ENCODE measurements at regions not wholly inside any gene's neighbourhood (a gene's known extent, or its start where the extent isn't known, plus 50 kb on each side); places are given as distances from the start of the nearest gene placed in this dataset.

DNA sequence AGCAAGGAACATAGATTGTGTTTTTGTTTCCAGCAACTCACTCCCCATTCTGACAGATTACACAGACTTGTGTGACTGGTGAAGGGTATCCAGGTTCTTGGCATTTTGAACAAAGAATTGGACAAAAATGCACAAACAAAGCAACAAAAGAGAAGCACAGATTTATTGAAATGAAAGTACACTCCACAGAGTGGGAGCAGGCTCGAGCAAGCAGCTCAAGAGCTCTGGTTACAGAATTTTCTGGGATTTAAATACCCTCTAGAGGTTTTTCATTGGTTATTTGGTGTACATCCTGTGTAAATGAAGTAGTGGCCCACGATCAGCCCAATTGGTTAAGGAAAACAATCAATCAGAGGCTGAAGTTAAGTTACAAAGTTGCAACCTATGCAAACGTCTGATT lies 155.0 kb upstream of the JADE1 start:
- DNase-seq (ENCODE audit: low spot score) (no peak), ATAC-seq (ENCODE audit: low read depth) (no peak)
- H3K4me3 ChIP-seq (ENCODE audit: severe bottlenecking) = no peak overlapping the region
- H3K4me1 ChIP-seq (ENCODE audit: insufficient read depth, poor library complexity, severe bottlenecking) = no peaks in the 10 kb centered on the region
- no peaks in the 10 kb centered on the region for H3K27me3 ChIP-seq (ENCODE audit: insufficient read depth, poor library complexity, severe bottlenecking)
- no peaks in the 10 kb centered on the region for H3K9me3 ChIP-seq (ENCODE audit: severe bottlenecking)
- H3K27ac ChIP-seq (ENCODE audit: poor library complexity, severe bottlenecking) = no peak overlapping the region
- H3K36me3 ChIP-seq (ENCODE audit: low read depth) = no peaks in the 10 kb centered on the region
- TF ChIP-seq, protein P1, sequence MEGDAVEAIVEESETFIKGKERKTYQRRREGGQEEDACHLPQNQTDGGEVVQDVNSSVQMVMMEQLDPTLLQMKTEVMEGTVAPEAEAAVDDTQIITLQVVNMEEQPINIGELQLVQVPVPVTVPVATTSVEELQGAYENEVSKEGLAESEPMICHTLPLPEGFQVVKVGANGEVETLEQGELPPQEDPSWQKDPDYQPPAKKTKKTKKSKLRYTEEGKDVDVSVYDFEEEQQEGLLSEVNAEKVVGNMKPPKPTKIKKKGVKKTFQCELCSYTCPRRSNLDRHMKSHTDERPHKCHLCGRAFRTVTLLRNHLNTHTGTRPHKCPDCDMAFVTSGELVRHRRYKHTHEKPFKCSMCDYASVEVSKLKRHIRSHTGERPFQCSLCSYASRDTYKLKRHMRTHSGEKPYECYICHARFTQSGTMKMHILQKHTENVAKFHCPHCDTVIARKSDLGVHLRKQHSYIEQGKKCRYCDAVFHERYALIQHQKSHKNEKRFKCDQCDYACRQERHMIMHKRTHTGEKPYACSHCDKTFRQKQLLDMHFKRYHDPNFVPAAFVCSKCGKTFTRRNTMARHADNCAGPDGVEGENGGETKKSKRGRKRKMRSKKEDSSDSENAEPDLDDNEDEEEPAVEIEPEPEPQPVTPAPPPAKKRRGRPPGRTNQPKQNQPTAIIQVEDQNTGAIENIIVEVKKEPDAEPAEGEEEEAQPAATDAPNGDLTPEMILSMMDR (IDR thresholded peaks at IDR 0.05; ENCODE audit: poor library complexity, severe bottlenecking) = no peak

DNA sequence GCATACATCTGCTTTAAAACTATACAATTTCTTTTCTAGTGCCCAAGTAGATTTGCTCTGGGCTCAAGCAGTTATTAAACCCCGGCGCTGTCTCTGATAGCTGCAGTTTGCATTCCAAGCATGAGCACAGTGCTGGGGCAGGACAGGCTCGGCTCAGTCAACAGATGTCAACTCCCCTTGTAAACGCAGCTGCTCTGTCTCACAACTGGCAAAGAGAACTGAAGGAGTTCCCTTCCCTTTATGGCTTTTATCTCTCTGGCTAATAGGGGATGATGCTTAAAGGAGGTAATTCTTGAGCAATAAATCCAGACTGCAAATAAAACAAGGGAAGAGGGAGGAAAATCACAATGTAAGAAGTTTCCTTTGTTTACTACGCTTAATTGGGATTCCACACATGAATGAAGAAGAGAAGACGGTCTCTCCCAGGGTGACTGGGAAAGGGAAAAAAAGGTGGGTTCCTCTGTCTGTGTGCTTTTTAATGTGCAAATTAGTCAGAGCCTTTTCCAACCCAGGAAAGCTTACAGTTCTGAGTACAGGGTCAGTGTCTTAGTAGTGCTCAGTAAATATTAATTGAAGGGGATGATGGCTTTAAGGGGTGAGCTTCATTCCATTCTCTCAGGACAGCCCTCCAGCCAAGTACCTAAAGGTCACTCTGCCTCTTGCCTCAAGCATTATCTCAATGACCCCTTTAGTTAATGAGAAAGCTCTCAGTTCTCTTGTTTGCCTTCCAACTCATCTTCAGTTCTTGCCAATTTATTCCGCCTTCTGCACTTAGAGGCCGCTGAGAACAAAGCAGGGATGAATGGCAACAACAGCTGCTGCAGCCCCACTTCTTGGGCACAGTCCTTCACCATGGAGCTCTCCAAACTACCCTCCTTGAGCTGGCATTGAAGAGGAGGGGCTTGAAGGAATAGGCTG lies 155.7 kb upstream of the JADE1 start:
- TF ChIP-seq, protein P1 (IDR thresholded peaks at IDR 0.05; ENCODE audit: poor library complexity, severe bottlenecking) = no peak
- no peak for DNase-seq (ENCODE audit: low spot score)
- ATAC-seq (ENCODE audit: low read depth) = no peak
- H3K27ac ChIP-seq (ENCODE audit: poor library complexity, severe bottlenecking) = no peak overlapping the region
- H3K27me3 ChIP-seq (ENCODE audit: insufficient read depth, poor library complexity, severe bottlenecking) = no peaks in the 10 kb centered on the region
- H3K4me3 ChIP-seq (ENCODE audit: severe bottlenecking) = no peak overlapping the region
- no peaks in the 10 kb centered on the region for H3K36me3 ChIP-seq (ENCODE audit: low read depth)
- H3K9me3 ChIP-seq (ENCODE audit: severe bottlenecking) = no peaks in the 10 kb centered on the region
- H3K4me1 ChIP-seq (ENCODE audit: insufficient read depth, poor library complexity, severe bottlenecking) = no peaks in the 10 kb centered on the region

DNA sequence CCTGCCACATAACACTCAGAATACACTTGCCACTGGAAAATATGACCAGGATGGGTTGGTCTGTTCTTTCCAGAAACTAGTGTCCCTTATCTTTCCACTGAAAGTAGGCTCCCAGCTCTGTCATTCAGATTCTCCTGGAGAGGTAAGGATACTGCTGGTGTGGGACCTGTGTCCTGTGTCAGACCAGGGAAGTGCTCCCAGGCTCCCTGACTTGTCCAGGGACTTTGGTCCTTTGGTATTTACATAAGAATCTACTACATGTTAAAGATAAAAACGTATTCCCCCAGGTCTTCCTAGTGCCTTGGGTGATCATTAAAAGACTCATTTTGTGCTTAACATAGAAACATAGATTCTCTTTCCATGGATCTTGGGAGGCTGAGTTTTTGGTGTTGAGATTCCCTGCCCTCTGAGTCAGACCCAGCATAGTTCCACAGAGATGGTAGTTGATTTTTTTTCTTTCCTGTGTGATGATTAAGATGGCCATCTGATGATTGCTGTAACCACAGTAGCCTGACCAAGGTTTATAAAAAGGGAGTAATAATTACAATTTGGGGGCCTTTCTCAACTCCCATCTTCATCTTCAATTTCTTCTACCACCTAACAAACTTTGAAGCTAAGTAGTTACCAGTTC lies 159.8 kb upstream of the JADE1 start:
- no peak overlapping the region for H3K27ac ChIP-seq (ENCODE audit: poor library complexity, severe bottlenecking)

DNA sequence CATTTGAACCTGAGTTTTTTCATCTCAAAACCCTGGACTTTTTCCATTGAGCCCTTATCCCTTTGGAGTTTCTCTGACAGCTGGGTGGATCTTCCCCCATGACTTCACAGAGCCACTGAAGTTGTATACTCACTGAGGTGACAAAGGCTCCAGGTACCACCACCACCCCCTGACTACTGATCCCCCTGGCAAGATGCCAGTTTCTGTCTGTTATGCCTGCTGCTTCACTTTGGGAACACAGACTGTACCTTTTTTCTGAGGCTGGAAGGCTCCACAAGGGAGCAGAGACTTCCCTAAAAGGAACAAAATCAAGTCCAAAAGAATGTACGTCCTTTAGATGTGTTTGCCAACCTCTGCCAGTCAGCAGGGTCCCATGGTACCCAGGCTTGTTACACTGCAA lies 160.3 kb upstream of the JADE1 start:
- ATAC-seq (ENCODE audit: low read depth) = no peak
- H3K27ac ChIP-seq (ENCODE audit: poor library complexity, severe bottlenecking) = no peak overlapping the region
- H3K4me1 ChIP-seq (ENCODE audit: insufficient read depth, poor library complexity, severe bottlenecking) = no peaks in the 10 kb centered on the region
- TF ChIP-seq, protein P1 (IDR thresholded peaks at IDR 0.05; ENCODE audit: poor library complexity, severe bottlenecking) = no peak
- H3K27me3 ChIP-seq (ENCODE audit: insufficient read depth, poor library complexity, severe bottlenecking) = no peaks in the 10 kb centered on the region
- no peaks in the 10 kb centered on the region for H3K9me3 ChIP-seq (ENCODE audit: severe bottlenecking)
- no peak overlapping the region for H3K4me3 ChIP-seq (ENCODE audit: severe bottlenecking)
- DNase-seq (ENCODE audit: low spot score) = no peak
- H3K36me3 ChIP-seq (ENCODE audit: low read depth) = no peaks in the 10 kb centered on the region

More for the DNA sequence above, 159.8 kb upstream of the JADE1 start:
- H3K9me3 ChIP-seq (ENCODE audit: severe bottlenecking) = no peaks in the 10 kb centered on the region
- H3K4me3 ChIP-seq (ENCODE audit: severe bottlenecking) = no peak overlapping the region
- TF ChIP-seq, protein P1 (IDR thresholded peaks at IDR 0.05; ENCODE audit: poor library complexity, severe bottlenecking) = no peak
- H3K36me3 ChIP-seq (ENCODE audit: low read depth) = no peaks in the 10 kb centered on the region
- H3K27me3 ChIP-seq (ENCODE audit: insufficient read depth, poor library complexity, severe bottlenecking) = no peaks in the 10 kb centered on the region
- DNase-seq (ENCODE audit: low spot score) (no peak), ATAC-seq (ENCODE audit: low read depth) (peak; percentile 36; the same call in 1 of the 3 replicates)
- no peaks in the 10 kb centered on the region for H3K4me1 ChIP-seq (ENCODE audit: insufficient read depth, poor library complexity, severe bottlenecking)
